ENCODE measurements at regions not wholly inside any gene's neighbourhood (a gene's known extent, or its start where the extent isn't known, plus 50 kb on each side); places are given as distances from the start of the nearest gene placed in this dataset.
"Not testable (repeated sequence)": the region's sequence is repeated elsewhere in the genome, so short reads cannot be mapped to it uniquely, and the experiment has no call there.

DNA sequence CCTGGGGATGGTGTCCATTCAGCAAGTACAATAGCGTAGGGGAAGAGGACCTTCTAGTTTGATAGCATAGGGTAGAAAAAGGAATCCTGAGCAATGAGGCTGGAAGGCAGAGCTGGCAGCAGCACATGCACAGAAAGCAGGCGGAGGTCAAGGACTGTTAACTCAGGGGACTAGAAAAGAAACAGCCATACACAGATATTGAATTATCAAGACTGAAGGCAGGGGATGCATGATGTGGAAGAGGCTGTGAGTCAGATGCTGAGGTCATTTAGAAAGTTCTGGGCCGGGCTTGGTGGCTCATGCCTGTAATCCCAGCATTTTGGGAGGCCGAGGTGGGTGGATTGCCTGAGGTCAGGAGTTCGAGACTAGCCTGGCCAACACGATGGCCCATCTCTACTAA lies 65.6 kb downstream of the OPTC start:
- TF ChIP-seq, protein P1, sequence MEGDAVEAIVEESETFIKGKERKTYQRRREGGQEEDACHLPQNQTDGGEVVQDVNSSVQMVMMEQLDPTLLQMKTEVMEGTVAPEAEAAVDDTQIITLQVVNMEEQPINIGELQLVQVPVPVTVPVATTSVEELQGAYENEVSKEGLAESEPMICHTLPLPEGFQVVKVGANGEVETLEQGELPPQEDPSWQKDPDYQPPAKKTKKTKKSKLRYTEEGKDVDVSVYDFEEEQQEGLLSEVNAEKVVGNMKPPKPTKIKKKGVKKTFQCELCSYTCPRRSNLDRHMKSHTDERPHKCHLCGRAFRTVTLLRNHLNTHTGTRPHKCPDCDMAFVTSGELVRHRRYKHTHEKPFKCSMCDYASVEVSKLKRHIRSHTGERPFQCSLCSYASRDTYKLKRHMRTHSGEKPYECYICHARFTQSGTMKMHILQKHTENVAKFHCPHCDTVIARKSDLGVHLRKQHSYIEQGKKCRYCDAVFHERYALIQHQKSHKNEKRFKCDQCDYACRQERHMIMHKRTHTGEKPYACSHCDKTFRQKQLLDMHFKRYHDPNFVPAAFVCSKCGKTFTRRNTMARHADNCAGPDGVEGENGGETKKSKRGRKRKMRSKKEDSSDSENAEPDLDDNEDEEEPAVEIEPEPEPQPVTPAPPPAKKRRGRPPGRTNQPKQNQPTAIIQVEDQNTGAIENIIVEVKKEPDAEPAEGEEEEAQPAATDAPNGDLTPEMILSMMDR (conservative IDR thresholded peaks at IDR 0.05; ENCODE audit: control insufficient read depth, insufficient read depth, low read depth, low read length), result no peak
- DNase-seq (ENCODE audit: low read depth), result peak; percentile 95
- no peak overlapping the region for H3K4me3 ChIP-seq (ENCODE audit: control insufficient read depth, low read depth, low read length)

DNA sequence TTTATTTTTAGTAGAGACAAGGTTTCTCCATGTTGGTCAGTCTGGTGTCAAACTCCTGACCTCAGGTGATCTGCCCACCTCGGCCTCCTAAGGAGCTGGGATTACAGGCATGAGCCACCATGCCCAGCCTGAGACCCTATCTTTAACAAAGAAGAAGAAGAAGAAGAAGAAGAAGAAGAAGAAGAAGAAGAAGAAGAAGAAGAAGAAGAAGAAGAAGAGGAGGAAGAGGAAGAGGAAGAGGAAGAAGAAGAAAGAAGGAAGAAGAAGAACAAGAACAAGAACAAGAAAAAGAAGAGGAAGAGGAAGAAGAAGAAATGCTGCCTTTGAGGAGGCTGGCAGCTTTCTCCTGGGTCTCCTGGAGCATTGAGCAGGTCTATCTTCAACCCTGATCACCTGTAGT lies 64.9 kb upstream of the ATP2B4 start:
- DNase-seq (ENCODE audit: low read depth); H3K4me3 ChIP-seq (ENCODE audit: control insufficient read depth, low read depth, low read length): not testable (repeated sequence)

DNA sequence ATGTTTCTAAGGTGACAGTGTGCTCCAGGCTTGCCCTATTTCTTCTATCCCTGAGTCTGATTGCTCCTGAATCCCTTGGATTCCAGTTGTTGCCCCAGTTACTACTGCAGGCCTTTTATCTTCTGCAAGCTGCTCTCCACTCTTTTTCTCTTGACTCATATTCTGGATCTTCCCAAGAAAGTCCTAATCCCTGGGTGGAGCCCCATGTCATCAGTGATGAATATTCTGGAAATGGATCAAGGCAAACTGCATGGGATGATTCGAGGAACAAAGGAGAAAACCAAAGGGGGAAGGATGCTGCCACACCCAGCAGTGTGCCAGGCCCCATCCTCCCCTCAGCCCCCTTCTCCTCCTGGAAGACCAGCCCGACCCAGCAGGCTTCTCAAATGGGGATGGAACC lies 63.3 kb upstream of the ATP2B4 start:
- TF ChIP-seq, protein P1 (conservative IDR thresholded peaks at IDR 0.05; ENCODE audit: control insufficient read depth, insufficient read depth, low read depth, low read length), result no peak
- no peak overlapping the region for H3K4me3 ChIP-seq (ENCODE audit: control insufficient read depth, low read depth, low read length)
- peak; percentile 65 for DNase-seq (ENCODE audit: low read depth)

DNA sequence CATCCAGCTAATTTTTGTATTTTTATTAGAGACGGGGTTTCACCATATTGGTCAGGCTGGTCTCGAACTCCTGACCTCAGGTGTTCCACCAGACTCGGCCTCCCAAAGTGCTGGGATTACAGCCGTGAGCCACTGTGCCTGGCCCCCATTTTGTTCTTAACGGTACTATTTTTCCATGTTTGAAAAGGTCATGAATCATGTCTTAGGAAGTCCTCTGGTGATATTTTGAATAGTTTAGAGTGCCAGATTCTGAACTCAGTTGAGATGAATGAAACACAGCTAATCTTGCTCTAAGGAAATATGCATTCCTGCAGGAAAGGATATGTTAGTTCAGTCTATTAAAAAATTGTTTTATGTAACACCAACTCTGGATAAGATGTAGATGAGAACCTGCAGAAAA lies 62.6 kb upstream of the ATP2B4 start:
- TF ChIP-seq, protein P1 (conservative IDR thresholded peaks at IDR 0.05; ENCODE audit: control insufficient read depth, insufficient read depth, low read depth, low read length), result no peak
- no peak for DNase-seq (ENCODE audit: low read depth)

DNA sequence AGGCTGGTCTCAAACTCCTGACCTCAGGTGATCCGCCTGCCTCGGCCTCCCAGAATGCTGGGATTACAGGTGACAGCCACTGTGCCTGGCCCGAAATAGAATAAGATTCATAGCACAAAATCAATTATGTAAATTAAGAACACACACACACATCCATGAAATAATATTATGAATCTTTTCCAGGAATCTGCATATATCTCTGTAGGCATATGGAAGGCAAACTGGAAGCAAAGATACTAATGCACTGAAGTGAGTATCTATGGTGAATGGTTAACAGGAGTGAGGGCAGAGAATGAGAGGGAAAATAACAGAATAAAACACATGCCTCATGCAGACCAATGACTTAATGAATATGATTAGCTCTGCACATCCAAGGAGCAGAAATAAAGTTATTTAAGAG lies 61.6 kb upstream of the ATP2B4 start:
- no peak overlapping the region for H3K4me3 ChIP-seq (ENCODE audit: control insufficient read depth, low read depth, low read length)
- DNase-seq (ENCODE audit: low read depth), result no peak
- TF ChIP-seq, protein P1 (conservative IDR thresholded peaks at IDR 0.05; ENCODE audit: control insufficient read depth, insufficient read depth, low read depth, low read length), result no peak

More for the DNA sequence above, 62.6 kb upstream of the ATP2B4 start:
- H3K4me3 ChIP-seq (ENCODE audit: control insufficient read depth, low read depth, low read length), result no peak overlapping the region

DNA sequence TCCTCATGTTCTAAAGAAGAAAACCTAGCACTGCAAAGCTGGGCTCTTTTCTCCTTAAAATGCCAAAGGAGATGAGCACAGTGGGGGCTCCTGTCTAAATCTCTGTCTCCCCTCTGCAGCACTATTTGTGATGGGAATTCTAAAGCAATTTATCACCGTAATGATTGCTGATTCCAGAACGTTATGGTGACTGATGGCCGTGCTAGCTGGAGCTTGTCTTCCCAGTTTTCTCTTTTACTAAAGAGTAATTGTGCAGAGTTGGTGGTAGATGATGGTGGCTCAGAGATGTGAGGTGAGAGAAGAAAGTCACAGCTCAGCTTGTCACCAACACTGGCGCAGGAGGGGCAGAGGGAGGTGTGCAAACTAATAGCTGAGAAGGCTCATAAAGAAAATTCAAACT lies 60.7 kb upstream of the ATP2B4 start:
- no peak for DNase-seq (ENCODE audit: low read depth)
- no peak overlapping the region for H3K4me3 ChIP-seq (ENCODE audit: control insufficient read depth, low read depth, low read length)
- TF ChIP-seq, protein P1 (conservative IDR thresholded peaks at IDR 0.05; ENCODE audit: control insufficient read depth, insufficient read depth, low read depth, low read length), result no peak

DNA sequence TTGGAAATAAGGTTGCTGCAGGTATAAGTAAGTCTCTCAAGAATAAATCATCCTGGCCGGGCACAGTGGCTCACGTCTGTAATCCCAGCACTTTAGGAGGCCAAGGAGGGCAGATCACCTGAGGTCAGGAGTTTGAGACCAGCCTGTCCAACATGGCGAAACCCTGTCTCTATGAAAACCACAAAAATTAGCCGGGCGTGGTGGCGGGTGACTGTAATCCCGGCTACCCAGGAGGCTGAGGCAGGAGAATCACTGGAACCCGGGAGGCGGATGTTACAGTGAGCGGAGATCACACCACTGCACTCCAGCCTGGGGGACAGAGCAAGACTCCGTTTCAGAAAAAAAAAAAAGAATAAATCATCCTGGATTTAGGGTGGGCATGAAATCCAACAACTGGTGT lies 59.7 kb upstream of the ATP2B4 start:
- not testable (repeated sequence) for DNase-seq (ENCODE audit: low read depth); H3K4me3 ChIP-seq (ENCODE audit: control insufficient read depth, low read depth, low read length)

DNA sequence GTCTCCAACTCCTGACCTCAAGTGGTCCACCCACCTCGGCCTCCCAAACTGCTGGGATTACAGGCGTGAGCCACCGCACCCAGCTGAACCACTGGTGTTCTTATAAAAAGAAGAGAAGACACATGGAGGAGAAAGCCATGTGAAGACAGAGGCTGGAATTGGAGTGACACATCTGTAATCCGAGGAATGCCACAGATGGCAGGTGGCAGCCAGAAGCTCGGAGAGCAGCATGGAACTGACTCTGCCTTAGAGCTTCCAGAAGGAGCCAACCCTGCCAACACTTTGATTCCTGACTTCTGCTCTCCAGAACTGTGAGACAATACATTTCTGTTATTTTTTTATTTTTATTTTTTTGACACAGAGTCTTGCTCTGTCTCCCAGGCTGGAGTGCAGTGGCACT lies 59.0 kb upstream of the ATP2B4 start:
- TF ChIP-seq, protein P1 (conservative IDR thresholded peaks at IDR 0.05; ENCODE audit: control insufficient read depth, insufficient read depth, low read depth, low read length), result no peak
- no peak overlapping the region for H3K4me3 ChIP-seq (ENCODE audit: control insufficient read depth, low read depth, low read length)
- DNase-seq (ENCODE audit: low read depth), result no peak

Data from fibroblast of mammary gland (primary cell).